CD4-positive, alpha-beta memory T cell (primary cell): ENCODE measurements at regions not wholly inside any gene's neighbourhood (a gene's known extent, or its start where the extent isn't known, plus 50 kb on each side); places are given as distances from the start of the nearest gene placed in this dataset.

Source experiments
- CTCF ChIA-PET: fragments of 350-600 bp; sonication (Branson Sonifier 250); formaldehyde crosslinking; loops from one replicate; lab custom pipeline; 2021; ENCODE audit warnings: inconsistent platforms; ENCODE audit not compliant: partially characterized antibody; lab: Charles Lee
- POLR2A ChIA-PET: fragments of 350-600 bp; sonication (Branson Sonifier 250); formaldehyde crosslinking; loops from one replicate; lab custom pipeline; 2021; ENCODE audit not compliant: partially characterized antibody; lab: Charles Lee
- DNase-seq, 5 donors: peaks; one replicate each; pipeline versions ENCODE4 v3.0.0 to v3.0.0-alpha.2; 2020 to 2022; ENCODE audit warnings: mixed read lengths in 1 of 5
- H3K27ac ChIP-seq: one replicate; pipeline ENCODE4 v1.7.0; 2013; ENCODE audit warnings: low read depth, low read length
- H3K27me3 ChIP-seq: 2 replicates; pipeline ENCODE4 v1.7.0; 2013; ENCODE audit warnings: mild to moderate bottlenecking, low read length, moderate library complexity; ENCODE audit not compliant: insufficient read depth
- H3K36me3 ChIP-seq: 2 replicates; pipeline ENCODE4 v1.7.0; 2013; ENCODE audit warnings: mild to moderate bottlenecking, low read length, moderate library complexity; ENCODE audit not compliant: insufficient read depth
- H3K4me1 ChIP-seq: 2 replicates; pipeline ENCODE4 v1.7.0; 2013; ENCODE audit warnings: mild to moderate bottlenecking, low read length, moderate library complexity; ENCODE audit not compliant: insufficient read depth
- H3K4me3 ChIP-seq, 2 donors: one replicate each; pipeline ENCODE4 v1.7.0; 2013; ENCODE audit warnings: low read length in 2 of 2, mild to moderate bottlenecking in 1 of 2
- H3K9me3 ChIP-seq, 2 donors: one replicate each; pipeline ENCODE4 v1.7.0; 2013; ENCODE audit warnings: low read length in 2 of 2, control low read depth in 1 of 2; ENCODE audit not compliant: control insufficient read depth in 1 of 2
- H3K27ac Mint-ChIP-seq, 7 donors: one replicate each; pipeline ENCODE4 v1.8.0; 2020 to 2021; ENCODE audit warnings: mixed read lengths in 7 of 7, mild to moderate bottlenecking in 6 of 7, inconsistent platforms in 3 of 7, moderate library complexity in 3 of 7
- H3K27me3 Mint-ChIP-seq, 2 donors: one replicate each; pipeline ENCODE4 v1.8.0; 2020 to 2021; ENCODE audit warnings: mixed read lengths in 2 of 2
- H3K36me3 Mint-ChIP-seq, 2 donors: one replicate each; pipeline ENCODE4 v1.8.0; 2020 to 2021; ENCODE audit warnings: mixed read lengths in 2 of 2, inconsistent platforms in 1 of 2, mild to moderate bottlenecking in 1 of 2
- H3K4me1 Mint-ChIP-seq, 4 donors: one replicate each; pipeline ENCODE4 v1.8.0; 2020 to 2021; ENCODE audit warnings: mixed read lengths in 4 of 4, mild to moderate bottlenecking in 1 of 4
- H3K4me3 Mint-ChIP-seq, 8 donors: one replicate each; pipeline ENCODE4 v1.8.0; 2020 to 2021; ENCODE audit warnings: mixed read lengths in 8 of 8, mild to moderate bottlenecking in 7 of 8, moderate library complexity in 6 of 8, inconsistent platforms in 3 of 8
- H3K9me3 Mint-ChIP-seq, 8 donors: one replicate each; pipeline ENCODE4 v1.8.0; 2020 to 2021; ENCODE audit warnings: mixed read lengths in 8 of 8, mild to moderate bottlenecking in 5 of 8, inconsistent platforms in 3 of 8, moderate library complexity in 1 of 8
- intact Hi-C: fragments of 100-400 bp; cut with micrococcal nuclease; formaldehyde crosslinking; loops from one replicate; pipeline ENCODE4 v1.15.1; 2023

- Histone ChIP-seq H3K9me3 (no peaks in the 10 kb centered on the region), H3K27me3 (no peaks in the 10 kb centered on the region), H3K4me1 (no peaks in the 10 kb centered on the region), H3K36me3 (no peaks in the 10 kb centered on the region), H3K27ac (no peak overlapping the region), H3K4me3 (no peak overlapping the region)
- Mint-ChIP-seq H3K9me3 (peaks cover 0 to 5% (median 0%) of the 10 kb centered on the region in 8 donors), H3K4me1 (peaks cover 0 to 11% (median 9%) of the 10 kb centered on the region in 4 donors), H3K36me3 (no peaks in the 10 kb centered on the region), H3K27me3 (no peaks in the 10 kb centered on the region), H3K4me3 (no peak overlapping the region), H3K27ac (no peak overlapping the region)
- DNase-seq: peak in 4 of 5 donors; percentile 2 to 15 (median 7)
- ChIA-PET POLR2A (interaction anchor here (0.6 kb wide), 1 partner anchor 66 kb away, joined by 3 read pairs; no protein-coding TSS in a partner anchor), CTCF (no interaction called here)
- intact Hi-C loops: no loop called here
Observed at GRCh38 chr14:98103705-98104104, 1168.3 kb downstream of the BCL11B start.

GRCh38 chr14:98109326-98109725 is 1162.7 kb downstream of the BCL11B start:
- Histone ChIP-seq H3K36me3 (no peaks in the 10 kb centered on the region), H3K4me3 (no peak overlapping the region), H3K4me1 (no peaks in the 10 kb centered on the region), H3K9me3 (no peaks in the 10 kb centered on the region), H3K27ac (no peak overlapping the region), H3K27me3 (no peaks in the 10 kb centered on the region)
- H3K27me3 Mint-ChIP-seq: no peaks in the 10 kb centered on the region
- ChIA-PET CTCF (interaction anchor here (2.0 kb wide), 1 partner anchor 131 kb away, joined by 5 read pairs; no protein-coding TSS in a partner anchor), POLR2A (no interaction called here)
- intact Hi-C loops: no loop called here
- no peak overlapping the region for H3K27ac Mint-ChIP-seq
- H3K36me3 Mint-ChIP-seq: no peaks in the 10 kb centered on the region
- H3K4me3 Mint-ChIP-seq: no peak overlapping the region
- H3K9me3 Mint-ChIP-seq: no peaks in the 10 kb centered on the region
- peaks cover 0 to 3% (median under 1%) of the 10 kb centered on the region in 4 donors for H3K4me1 Mint-ChIP-seq
- no peak for DNase-seq

GRCh38 chr14:98112194-98112780 is 1159.7 kb downstream of the BCL11B start:
- ChIA-PET CTCF (no interaction called here), POLR2A (interaction anchor here (1.2 kb wide), 1 partner anchor 55 kb away, joined by 3 read pairs; no protein-coding TSS in a partner anchor)
- intact Hi-C loops: no loop called here
- Histone ChIP-seq H3K4me3 (no peak overlapping the region), H3K27ac (no peak overlapping the region), H3K9me3 (no peaks in the 10 kb centered on the region), H3K36me3 (no peaks in the 10 kb centered on the region), H3K4me1 (no peaks in the 10 kb centered on the region), H3K27me3 (no peaks in the 10 kb centered on the region)
- no peaks in the 10 kb centered on the region for H3K4me1 Mint-ChIP-seq
- no peak overlapping the region for H3K27ac Mint-ChIP-seq
- no peak overlapping the region for H3K4me3 Mint-ChIP-seq
- no peak for DNase-seq
- no peaks in the 10 kb centered on the region for H3K9me3 Mint-ChIP-seq
- H3K36me3 Mint-ChIP-seq: no peaks in the 10 kb centered on the region
- no peaks in the 10 kb centered on the region for H3K27me3 Mint-ChIP-seq

GRCh38 chr14:98114122-98114895 is 1157.7 kb downstream of the BCL11B start:
- no peaks in the 10 kb centered on the region for H3K9me3 Mint-ChIP-seq

GRCh38 chr14:98114946-98115345 is 1157.1 kb downstream of the BCL11B start:
- POLR2A ChIA-PET: interaction anchor here (1.0 kb wide), 1 partner anchor 9 kb away, joined by 3 read pairs; no protein-coding TSS in a partner anchor
- no peaks in the 10 kb centered on the region for H3K27me3 Mint-ChIP-seq
- H3K27ac Mint-ChIP-seq: no peak overlapping the region
- Histone ChIP-seq H3K27ac (no peak overlapping the region), H3K27me3 (no peaks in the 10 kb centered on the region), H3K9me3 (no peaks in the 10 kb centered on the region), H3K36me3 (no peaks in the 10 kb centered on the region), H3K4me1 (no peaks in the 10 kb centered on the region), H3K4me3 (no peak overlapping the region)
- no peaks in the 10 kb centered on the region for H3K9me3 Mint-ChIP-seq
- CTCF ChIA-PET: interaction anchor here (1.3 kb wide), 1 partner anchor 1157 kb away, joined by 3 read pairs; the partner anchor contains the start of gene BCL11B
- no peaks in the 10 kb centered on the region for H3K4me1 Mint-ChIP-seq
- intact Hi-C loops: no loop called here
- no peak for DNase-seq
- no peaks in the 10 kb centered on the region for H3K36me3 Mint-ChIP-seq
- no peak overlapping the region for H3K4me3 Mint-ChIP-seq

More at GRCh38 chr14:98114122-98114895, 1157.7 kb downstream of the BCL11B start:
- intact Hi-C loops: no loop called here
- CTCF ChIA-PET: no interaction called here
- no peaks in the 10 kb centered on the region for H3K9me3 ChIP-seq
- H3K4me1 ChIP-seq: no peaks in the 10 kb centered on the region
- no peaks in the 10 kb centered on the region for H3K36me3 ChIP-seq
- POLR2A ChIA-PET: interaction anchor here (1.0 kb wide), 1 partner anchor 10 kb away, joined by 3 read pairs; no protein-coding TSS in a partner anchor
- H3K27me3 ChIP-seq: no peaks in the 10 kb centered on the region
- H3K4me3 Mint-ChIP-seq: no peak overlapping the region
- H3K27ac Mint-ChIP-seq: no peak overlapping the region
- H3K4me1 Mint-ChIP-seq: no peaks in the 10 kb centered on the region
- DNase-seq: no peak
- no peaks in the 10 kb centered on the region for H3K36me3 Mint-ChIP-seq
- H3K27me3 Mint-ChIP-seq: no peaks in the 10 kb centered on the region
- no peak overlapping the region for H3K27ac ChIP-seq
- no peak overlapping the region for H3K4me3 ChIP-seq

- POLR2A ChIA-PET: no interaction called here
- Mint-ChIP-seq H3K4me1 (peaks cover 4 to 14% (median 8%) of the 10 kb centered on the region in 4 donors), H3K27ac (no peak overlapping the region), H3K36me3 (peaks cover 0 to 6% of the 10 kb centered on the region in 2 donors), H3K9me3 (peaks cover 0 to 28% (median 9%) of the 10 kb centered on the region in 8 donors), H3K27me3 (no peaks in the 10 kb centered on the region), H3K4me3 (no peak overlapping the region)
- H3K4me1 ChIP-seq: peaks cover 9% of the 10 kb centered on the region
- intact Hi-C loops: no loop called here
- H3K27me3 ChIP-seq: no peaks in the 10 kb centered on the region
- no peak for DNase-seq
- CTCF ChIA-PET: no interaction called here
- no peaks in the 10 kb centered on the region for H3K36me3 ChIP-seq
- H3K27ac ChIP-seq: no peak overlapping the region
- H3K4me3 ChIP-seq: no peak overlapping the region
- H3K9me3 ChIP-seq: no peaks in the 10 kb centered on the region
Observed at GRCh38 chr14:98118749-98119148, 1153.2 kb downstream of the BCL11B start.

- Histone ChIP-seq H3K36me3 (no peaks in the 10 kb centered on the region), H3K9me3 (no peaks in the 10 kb centered on the region), H3K27ac (no peak overlapping the region), H3K4me3 (no peak overlapping the region), H3K4me1 (peaks cover 9% of the 10 kb centered on the region), H3K27me3 (no peaks in the 10 kb centered on the region)
- no peaks in the 10 kb centered on the region for H3K27me3 Mint-ChIP-seq
- H3K4me1 Mint-ChIP-seq: peaks cover 4 to 14% (median 8%) of the 10 kb centered on the region in 4 donors
- no peak overlapping the region for H3K27ac Mint-ChIP-seq
- peaks cover 2 to 37% (median 16%) of the 10 kb centered on the region in 8 donors for H3K9me3 Mint-ChIP-seq
- CTCF ChIA-PET: no interaction called here
- no peak for DNase-seq
- intact Hi-C loops: no loop called here
- no peak overlapping the region for H3K4me3 Mint-ChIP-seq
- POLR2A ChIA-PET: interaction anchor here (1.4 kb wide), 1 partner anchor 142 kb away, joined by 4 read pairs; no protein-coding TSS in a partner anchor
- H3K36me3 Mint-ChIP-seq: peaks cover 0 to 8% of the 10 kb centered on the region in 2 donors
Observed at GRCh38 chr14:98119739-98120138, 1152.3 kb downstream of the BCL11B start.
